H1 (cell line): ENCODE measurements at regions not wholly inside any gene's neighbourhood (a gene's known extent, or its start where the extent isn't known, plus 50 kb on each side); places are given as distances from the start of the nearest gene placed in this dataset.
"Not testable (repeated sequence)": the region's sequence is repeated elsewhere in the genome, so short reads cannot be mapped to it uniquely, and the experiment has no call there.

Experiments
- ATF2 ChIP-seq: IDR thresholded peaks from 2 replicates; pipeline ENCODE4 v1.6.1; 2012; ENCODE audit warnings: low read length, inconsistent platforms
- CBX5 ChIP-seq: fragments of 300-800, 300-1000 bp; sonication (generic); IDR thresholded peaks from 2 replicates; pipeline ENCODE4 v1.7.1; 2016; ENCODE audit warnings: antibody characterized with exemption, low read length, low read depth
- CHD2 ChIP-seq: IDR thresholded peaks from 2 replicates; pipeline ENCODE4 v1.6.1; 2012; ENCODE audit warnings: low read length, improper control_type of control experiment
- EP300 ChIP-seq, 2 experiments: IDR thresholded peaks; 1 replicate in 1 of 2; 2 replicates in 1 of 2; pipeline ENCODE4 v1.6.1; 2011 to 2012; ENCODE audit warnings: low read depth in 2 of 2, low read length in 2 of 2, mild to moderate bottlenecking in 2 of 2, borderline replicate concordance in 1 of 2, inconsistent platforms in 1 of 2, moderate library complexity in 1 of 2
- GABPA ChIP-seq: IDR thresholded peaks from 2 replicates; pipeline ENCODE4 v1.6.1; 2011; ENCODE audit warnings: mild to moderate bottlenecking, low read length, moderate library complexity, borderline replicate concordance; ENCODE audit not compliant: insufficient read depth
- JUND ChIP-seq: IDR thresholded peaks from 2 replicates; pipeline ENCODE4 v1.6.1; 2011; ENCODE audit warnings: mild to moderate bottlenecking, improper control_type of control experiment, low read length
- POLR2A ChIP-seq, 2 experiments: IDR thresholded peaks; 1 replicate in 1 of 2; 2 replicates in 1 of 2; pipeline ENCODE4 v1.6.1; 2011; ENCODE audit warnings: low read depth in 2 of 2, low read length in 2 of 2, mild to moderate bottlenecking in 2 of 2; ENCODE audit errors: control extremely low read depth in 1 of 2
- RBBP5 ChIP-seq: IDR thresholded peaks from 2 replicates; pipeline ENCODE4 v1.7.1; 2012; ENCODE audit warnings: low read depth, mild to moderate bottlenecking, inconsistent platforms, low read length, moderate library complexity, borderline replicate concordance
- TAF1 ChIP-seq: IDR thresholded peaks from 2 replicates; pipeline ENCODE4 v1.6.1; 2011; ENCODE audit warnings: mild to moderate bottlenecking, low read depth, low read length
- YY1 ChIP-seq: IDR thresholded peaks from 2 replicates; pipeline ENCODE4 v1.6.1; 2011; ENCODE audit warnings: low read depth, mild to moderate bottlenecking, low read length
- TF ChIP-seq, protein P1 (sequence below), 3 experiments: IDR thresholded peaks; 1 replicate in 2 of 3; 2 replicates in 1 of 3; pipeline versions ENCODE4 v1.5.1 to v1.6.1; 2011; ENCODE audit warnings: low read length in 3 of 3, mild to moderate bottlenecking in 3 of 3, inconsistent platforms in 2 of 3, low read depth in 1 of 3, moderate library complexity in 1 of 3; ENCODE audit not compliant: insufficient read depth in 1 of 3; ENCODE audit errors: control extremely low read depth in 1 of 3
- TF ChIP-seq, protein P2 (sequence below): IDR thresholded peaks from 2 replicates; pipeline ENCODE4 v1.6.1; 2012; ENCODE audit warnings: inconsistent platforms

- TF ChIP-seq, protein P1, sequence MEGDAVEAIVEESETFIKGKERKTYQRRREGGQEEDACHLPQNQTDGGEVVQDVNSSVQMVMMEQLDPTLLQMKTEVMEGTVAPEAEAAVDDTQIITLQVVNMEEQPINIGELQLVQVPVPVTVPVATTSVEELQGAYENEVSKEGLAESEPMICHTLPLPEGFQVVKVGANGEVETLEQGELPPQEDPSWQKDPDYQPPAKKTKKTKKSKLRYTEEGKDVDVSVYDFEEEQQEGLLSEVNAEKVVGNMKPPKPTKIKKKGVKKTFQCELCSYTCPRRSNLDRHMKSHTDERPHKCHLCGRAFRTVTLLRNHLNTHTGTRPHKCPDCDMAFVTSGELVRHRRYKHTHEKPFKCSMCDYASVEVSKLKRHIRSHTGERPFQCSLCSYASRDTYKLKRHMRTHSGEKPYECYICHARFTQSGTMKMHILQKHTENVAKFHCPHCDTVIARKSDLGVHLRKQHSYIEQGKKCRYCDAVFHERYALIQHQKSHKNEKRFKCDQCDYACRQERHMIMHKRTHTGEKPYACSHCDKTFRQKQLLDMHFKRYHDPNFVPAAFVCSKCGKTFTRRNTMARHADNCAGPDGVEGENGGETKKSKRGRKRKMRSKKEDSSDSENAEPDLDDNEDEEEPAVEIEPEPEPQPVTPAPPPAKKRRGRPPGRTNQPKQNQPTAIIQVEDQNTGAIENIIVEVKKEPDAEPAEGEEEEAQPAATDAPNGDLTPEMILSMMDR (IDR thresholded peaks at IDR 0.05; ENCODE audit: control extremely low read depth in 1 of 3, insufficient read depth in 1 of 3, low read depth in 1 of 3, low read length in 3 of 3): not testable (repeated sequence)
- not testable (repeated sequence) for TF ChIP-seq RBBP5; POLR2A (IDR thresholded peaks at IDR 0.05; ENCODE audit: control extremely low read depth in 1 of 2, low read depth in 2 of 2, low read length in 2 of 2); TAF1; CBX5; YY1; ATF2; GABPA; EP300 (IDR thresholded peaks at IDR 0.05; ENCODE audit: borderline replicate concordance in 1 of 2, low read depth in 2 of 2, low read length in 2 of 2); JUND; CHD2
- TF ChIP-seq, protein P2, sequence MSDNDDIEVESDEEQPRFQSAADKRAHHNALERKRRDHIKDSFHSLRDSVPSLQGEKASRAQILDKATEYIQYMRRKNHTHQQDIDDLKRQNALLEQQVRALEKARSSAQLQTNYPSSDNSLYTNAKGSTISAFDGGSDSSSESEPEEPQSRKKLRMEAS: not testable (repeated sequence)
Measured at GRCh38 chr11:116364925-116365324, 407.9 kb downstream of the BUD13 start.
